Amniotic stem cell (primary cell): ENCODE measurements at regions not wholly inside any gene's neighbourhood (a gene's known extent, or its start where the extent isn't known, plus 50 kb on each side); places are given as distances from the start of the nearest gene placed in this dataset.

Experiments used
- DNase-seq: peaks from one replicate; lab custom pipeline; 2025; lab: John Stamatoyannopoulos, UW

DNA sequence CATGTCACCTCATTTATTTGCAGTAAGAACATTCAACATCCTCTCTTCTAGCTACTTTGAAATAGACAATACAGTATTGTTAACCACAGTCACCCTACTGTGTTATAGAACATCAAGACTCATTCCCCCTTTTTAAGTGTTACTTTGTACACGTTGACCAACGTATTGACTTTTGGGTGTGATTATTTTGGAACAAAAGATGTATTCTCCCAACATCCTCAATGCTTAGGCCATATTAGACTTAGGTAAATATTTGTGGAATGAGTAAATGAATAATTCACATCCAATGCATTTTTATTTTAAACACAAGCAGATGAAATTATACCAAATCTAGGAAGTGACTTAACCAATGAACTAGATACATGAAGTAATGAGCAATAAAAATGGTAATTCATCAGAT, 296.6 kb downstream of the CHRM3 start:
- DNase-seq = no peak

DNA sequence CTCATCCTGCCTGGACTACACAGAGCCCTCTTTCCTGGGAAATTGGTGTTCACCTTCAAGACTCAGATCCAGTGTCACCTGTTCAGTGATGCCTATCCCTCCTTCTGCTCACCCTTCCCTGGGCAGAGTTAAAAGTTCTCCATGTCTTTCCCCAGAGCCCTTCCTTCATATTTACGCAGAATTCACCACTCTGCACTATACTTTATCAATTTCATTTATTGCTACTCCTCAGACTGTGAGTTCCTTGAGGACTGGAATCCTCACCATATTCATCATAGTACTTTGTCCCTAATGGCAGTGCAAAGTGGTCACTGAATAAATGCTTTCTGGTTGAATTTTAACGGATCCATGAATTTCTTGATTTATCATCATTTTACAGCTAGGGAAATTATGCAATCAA, 300.0 kb downstream of the CHRM3 start:
- DNase-seq = no peak

DNA sequence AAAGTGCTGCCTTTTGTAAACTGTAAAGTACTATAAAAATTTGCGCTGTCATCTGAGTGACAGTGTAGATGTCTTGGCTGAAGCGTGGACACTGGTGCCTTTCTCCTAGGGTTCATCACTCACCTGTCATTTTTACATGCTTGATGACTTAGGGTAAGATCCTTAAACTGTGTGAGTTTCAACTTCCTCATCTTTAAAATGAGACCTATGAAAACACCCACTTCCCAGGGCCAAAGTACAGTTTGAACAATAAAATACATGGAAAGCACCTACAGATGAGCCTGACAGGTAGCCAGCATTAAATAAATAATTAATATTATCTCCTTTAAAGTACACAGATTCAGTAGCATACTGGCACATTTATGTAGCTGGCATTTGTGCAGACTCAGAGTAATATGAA, 309.9 kb downstream of the CHRM3 start:
- no peak for DNase-seq

DNA sequence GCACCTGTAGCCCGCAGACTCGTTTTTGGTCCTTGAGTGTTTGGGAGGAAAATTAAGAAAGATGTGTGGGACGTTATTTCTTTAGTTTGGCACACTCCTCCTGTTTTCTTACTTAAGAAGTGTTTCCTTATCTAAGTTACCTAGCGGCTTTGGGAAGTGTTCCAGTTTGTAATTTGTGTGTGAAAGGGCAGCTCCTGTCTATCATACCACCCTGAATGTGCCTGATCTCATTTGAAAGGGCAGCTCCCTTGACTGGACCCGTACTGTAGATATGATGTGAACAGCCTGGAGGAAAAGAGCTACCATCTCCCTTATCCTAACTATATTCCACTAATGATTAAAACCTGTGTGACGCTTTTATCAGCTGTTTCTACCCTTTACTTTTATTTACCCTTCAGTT, 314.3 kb downstream of the CHRM3 start:
- DNase-seq = no peak

DNA sequence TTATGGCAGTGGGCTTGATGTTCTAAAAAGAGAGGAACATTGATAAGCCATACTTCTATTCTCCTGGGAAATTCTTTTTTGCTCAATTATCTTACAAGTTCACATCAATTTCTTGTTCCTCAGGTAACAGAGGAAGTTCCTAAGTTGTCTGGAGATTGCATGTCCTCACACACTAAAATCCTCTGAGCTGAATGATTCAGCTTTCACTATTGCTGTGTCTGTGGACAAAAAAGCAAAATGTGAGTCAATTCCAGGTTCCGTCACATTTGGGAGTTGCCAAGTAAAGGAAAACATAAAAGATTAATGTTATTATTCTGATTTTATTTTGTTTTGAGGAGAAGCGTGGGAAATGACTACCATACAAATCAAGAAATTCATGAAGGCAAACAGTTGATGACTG, 316.7 kb downstream of the CHRM3 start:
- DNase-seq = no peak

DNA sequence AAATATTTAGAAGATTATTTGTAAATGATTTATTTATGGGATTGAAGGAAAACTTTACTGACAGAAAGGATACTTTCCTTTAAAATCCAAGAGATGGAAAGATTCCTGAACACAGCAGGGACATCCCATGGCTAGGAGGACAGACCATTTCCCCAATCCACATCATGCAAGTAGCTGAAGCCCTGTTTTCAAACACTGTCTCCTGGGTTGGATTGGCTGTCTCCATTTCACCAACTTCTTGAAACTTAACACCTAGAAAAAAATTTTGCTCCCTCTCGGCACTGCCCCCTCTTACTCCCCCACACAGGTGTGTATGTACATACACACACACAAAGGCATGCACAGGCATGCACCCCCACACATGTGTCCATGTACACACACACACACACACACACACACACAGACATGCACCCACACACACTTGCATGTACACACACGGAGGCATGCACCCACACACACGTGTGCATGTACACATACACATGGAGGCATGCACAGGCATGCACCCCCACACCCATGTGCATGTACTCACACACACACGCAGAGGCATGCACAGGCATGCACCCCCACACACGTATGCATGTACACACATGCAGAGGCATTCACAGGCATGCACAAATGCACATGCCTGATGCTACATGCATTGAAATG, 320.0 kb downstream of the CHRM3 start:
- DNase-seq = no peak

DNA sequence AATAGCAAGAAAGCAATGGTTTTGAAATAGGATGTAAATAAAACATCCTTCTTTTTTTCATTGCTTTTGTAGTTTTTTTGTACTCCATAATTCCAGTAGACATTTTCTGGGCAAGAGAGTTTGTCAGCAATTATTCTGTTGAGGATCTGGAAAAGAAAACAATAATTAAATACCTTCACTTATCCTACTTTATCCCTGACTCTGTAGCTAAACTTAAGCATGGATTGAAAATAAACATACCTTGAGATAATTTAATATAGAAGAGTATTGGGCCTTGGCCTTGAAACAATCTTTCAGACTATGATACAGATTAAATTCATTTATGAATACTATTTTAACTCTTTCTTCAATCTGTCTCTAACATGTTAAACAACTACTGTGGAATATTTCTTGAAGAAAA, 321.2 kb downstream of the CHRM3 start:
- DNase-seq = no peak

DNA sequence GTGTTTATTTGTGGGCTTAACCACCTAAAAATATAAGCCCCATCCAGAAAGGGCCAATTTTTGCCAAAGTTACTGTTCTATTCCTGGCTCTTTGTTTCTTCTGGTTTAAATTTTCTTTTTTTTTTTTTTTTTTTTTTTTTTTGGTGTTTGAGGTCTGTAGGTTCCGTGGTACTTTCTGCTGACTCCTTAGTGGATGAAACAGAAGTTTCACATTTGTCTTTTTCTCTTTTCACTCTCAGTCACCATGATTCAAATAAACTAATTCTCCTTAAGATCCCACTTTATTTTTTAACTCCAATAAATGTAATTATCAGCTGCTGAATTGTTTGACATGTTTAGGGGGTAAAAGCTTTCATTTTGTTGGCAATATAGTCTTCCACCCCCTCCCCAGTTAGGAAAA, 322.3 kb downstream of the CHRM3 start:
- no peak for DNase-seq

DNA sequence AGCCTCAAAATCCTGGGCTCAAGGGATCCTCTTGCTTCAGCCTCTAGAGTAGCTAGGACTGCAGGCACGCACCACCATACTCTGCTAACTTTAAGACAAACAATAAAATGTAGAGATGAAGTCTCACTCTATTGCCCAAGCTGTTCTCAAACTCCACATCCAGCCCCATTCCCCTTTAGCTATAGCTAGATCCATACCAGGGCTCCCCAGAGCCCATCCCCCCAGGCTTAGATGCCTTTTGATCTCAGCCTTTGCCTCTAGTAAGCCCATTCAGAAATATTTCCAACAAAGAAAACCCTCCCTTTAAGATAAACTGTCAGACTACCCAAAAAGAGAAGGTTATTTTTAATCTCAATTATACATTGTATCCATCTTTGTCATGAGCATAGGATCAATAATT, 325.4 kb downstream of the CHRM3 start:
- no peak for DNase-seq

DNA sequence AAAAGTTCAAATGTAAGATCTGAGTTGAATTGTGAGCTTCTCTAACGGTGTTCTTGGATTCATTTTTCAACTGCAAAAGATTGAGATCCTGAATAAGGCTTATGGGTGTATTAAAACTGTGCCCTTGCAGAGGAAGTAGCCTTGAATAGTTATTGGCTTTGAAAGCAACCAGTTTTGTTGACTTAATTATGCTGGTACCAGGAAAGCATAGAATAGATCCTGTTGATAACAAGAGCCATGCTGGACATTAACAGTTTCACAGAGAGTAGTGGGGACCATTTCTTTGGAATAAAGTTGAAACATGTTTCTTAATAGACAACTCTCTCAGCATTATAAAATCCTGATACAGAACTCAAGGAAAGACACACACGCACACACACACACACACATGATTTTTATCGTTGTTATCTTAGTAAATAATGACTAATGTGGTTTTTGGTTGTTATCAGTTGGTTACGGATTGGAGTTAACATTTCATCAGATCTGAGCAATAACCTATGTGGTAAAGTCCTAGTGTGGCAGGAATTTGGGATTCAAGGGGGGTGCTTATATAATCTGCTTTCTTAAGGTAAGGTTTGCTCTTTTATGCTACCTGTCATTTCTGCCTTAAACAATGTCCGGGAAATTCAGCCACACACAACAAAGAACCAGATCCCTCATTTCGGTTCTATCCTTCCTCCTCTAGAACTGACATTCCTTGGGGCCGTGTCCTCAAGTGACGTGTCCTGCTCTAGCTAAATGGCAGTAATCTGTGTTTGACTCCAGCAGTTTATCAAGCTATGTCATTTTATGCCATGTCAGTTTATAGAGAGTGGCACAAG, 330.9 kb downstream of the CHRM3 start:
- DNase-seq = no peak

DNA sequence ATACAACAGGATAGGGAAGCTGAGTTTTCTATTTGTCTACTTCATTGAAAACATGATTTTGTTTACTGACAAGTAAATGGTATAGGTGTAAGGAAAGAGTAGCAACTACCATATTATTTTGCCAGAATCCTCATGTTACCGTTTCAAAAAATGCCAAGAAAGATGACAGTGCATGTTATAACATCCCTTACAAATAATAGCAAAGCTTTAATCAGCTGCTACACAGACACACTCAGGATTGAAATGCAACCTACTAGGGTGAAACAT, 331.5 kb downstream of the CHRM3 start:
- no peak for DNase-seq

DNA sequence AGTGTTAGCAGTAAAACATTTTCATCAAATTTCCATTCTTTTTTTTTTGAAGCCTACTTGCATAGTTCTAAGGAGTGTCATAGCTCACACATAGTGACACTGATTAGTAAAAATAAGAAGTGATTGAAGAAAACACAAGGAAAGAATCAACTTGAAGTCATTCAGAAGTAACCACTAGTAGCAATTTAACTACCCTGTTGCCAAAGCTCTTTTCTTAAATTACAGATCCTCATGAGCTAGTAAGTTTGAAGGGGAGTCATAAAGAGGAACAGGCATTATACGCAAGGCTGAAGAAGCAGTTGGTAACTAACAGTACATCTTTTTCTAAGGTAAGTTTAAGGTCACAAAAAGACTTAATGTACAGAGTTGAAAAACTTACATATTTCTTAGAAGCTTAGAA, 332.2 kb downstream of the CHRM3 start:
- no peak for DNase-seq

DNA sequence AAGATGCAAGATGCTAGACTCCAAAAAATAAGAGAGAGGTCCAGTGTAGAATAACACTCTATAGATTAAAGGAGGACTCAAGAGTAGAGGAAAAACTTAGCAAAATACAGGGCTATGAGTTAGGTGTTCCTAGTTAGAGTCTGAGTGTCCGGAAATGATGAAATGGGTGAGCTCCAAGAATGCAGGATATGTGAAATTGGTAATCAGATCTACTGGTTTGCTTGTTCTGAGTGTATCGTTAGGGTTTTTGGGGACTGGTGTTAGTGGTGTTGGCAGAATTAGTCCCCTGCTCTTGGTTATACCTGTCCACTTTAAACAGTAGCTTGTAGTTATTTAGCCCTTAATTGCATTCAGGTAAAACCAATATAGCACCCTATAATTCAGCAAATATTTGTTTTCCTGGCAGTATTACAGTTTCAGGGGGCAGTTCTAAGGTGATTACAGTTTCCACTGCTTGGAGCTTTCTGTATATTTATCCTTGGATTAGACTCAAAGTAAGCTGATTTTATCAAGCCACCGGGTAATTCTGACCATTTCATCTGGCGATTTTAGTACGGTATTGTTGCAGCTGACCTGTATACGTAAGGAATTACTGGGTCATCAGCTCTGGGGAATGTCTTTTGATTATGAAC, 332.7 kb downstream of the CHRM3 start:
- DNase-seq = no peak

DNA sequence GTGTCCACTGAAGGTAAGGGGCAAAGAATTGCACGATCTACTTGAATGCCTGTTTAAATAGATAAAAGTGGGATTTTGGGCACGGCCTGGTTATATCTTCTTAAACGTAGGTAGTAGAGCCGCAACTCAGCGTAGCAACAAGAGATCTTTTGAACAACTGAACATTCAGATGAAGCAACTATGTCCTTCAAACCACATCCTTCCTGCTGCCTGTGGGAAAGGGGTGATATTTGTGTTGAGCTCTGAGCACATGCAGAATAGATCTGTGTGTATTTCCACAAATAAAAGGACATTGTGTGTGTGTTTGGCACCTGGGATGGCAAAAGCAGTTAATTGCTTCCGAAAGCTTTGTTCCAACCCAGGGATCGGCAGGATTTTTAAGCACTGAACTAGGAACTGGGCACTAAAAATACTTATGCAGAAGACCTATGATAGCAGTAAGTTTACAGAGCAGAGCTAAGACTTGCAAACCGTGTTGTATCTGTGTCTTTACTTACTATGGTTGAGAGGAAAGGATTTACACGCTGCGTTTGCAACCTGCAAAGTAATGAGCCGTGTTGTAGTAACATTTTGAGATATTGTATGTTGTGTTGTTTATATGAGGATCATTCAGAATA, 333.4 kb downstream of the CHRM3 start:
- no peak for DNase-seq

DNA sequence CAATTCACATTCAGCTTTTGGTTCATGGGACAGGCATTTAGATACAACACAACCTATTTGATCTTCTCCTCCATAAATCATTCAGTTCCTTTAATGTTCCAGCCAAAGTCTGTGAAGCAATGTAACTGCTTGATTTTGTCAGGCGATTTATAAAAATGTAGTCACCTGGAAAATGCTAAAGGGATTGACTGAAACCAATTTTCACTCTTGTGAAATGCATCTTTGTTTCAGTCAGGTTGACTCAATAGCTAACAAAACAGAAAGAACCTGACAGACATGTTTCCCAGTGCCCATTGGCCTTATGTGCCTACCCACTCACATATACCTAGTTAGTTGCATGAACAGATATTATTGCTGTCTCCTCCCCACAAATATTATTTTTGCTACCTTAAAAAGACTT, 335.7 kb downstream of the CHRM3 start:
- DNase-seq = no peak

DNA sequence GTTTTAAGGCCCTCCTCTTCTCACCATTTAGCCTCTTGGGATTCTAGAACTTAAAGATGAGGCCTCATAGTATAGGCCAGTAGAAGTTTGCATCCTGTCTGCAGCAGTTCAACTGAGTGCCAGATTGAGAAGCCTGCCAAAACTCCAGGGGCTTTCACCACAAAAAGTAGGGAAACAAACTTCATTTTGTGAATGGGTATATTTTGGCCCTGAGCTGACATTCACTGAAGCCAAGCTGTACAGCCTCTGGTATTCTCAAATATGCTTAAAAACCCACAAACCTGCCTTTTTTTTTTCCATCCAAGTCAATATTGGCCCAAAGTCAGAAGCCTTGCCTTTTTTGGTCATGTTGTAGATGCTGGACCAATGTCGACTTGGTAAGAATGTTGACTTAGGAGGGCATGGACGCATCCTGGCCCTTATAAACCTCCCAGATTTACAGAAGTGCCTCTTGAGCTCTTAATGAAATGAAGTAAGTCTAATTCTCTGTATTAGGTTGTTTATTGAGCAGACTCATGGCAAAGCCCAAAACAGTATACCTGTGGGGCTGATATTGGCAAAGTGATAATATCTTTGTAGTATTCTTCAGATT, 337.5 kb downstream of the CHRM3 start:
- DNase-seq = no peak

DNA sequence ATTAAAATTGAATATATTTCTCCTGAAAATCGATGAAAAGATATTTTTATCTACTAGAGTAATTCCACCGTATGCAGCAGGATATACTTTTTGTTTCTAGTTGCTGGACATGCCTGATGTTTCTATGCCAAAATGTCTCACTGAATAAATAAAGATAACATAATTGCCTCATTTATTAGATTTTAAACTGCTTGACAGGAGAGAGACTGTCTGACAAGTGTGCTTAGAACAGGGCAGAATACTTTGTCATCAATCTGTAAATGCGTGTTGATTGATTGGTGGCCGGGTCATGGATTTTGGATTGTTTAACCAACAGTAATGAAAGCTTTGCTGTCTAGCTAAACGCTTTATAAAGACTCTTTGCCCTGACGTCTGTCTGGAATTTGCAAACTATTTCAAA, 339.0 kb downstream of the CHRM3 start:
- no peak for DNase-seq

DNA sequence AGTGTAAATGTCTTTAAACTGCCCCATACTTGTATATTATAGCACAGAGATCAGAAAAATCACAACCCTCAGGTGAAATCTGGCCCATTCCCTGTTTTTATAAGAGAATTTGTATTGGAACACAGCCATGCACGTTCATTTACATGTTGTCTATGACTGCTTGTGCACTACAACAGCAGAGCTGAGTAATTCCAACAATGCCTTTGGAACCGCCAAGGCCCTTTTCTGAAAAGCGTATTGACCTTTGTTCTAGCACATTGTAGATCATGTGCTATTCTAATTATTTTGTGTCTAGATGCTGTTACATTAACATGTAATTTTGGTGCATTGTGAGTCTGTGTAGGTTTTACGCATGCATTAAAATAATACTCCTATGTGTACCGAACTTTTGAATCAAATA, 339.6 kb downstream of the CHRM3 start:
- no peak for DNase-seq

DNA sequence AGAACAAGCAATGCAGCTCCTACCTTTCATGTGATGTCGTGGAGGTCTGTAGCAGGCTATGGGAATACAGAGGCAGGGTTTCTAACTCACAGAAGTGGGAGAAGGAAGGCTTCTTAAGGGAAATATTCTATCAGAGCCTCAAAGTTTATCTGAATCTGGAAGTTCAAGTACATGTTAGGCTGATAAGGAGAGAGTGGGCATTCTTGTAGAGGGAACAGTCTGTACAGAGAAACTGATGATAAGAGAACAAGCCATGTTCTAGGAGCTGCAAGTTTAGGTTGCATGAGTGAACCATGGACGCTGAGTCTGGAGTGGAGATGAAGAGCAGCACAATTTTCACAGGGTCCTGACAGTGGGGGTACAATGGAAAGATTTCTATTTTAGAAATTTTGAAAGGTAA, 344.0 kb downstream of the CHRM3 start:
- DNase-seq = no peak

DNA sequence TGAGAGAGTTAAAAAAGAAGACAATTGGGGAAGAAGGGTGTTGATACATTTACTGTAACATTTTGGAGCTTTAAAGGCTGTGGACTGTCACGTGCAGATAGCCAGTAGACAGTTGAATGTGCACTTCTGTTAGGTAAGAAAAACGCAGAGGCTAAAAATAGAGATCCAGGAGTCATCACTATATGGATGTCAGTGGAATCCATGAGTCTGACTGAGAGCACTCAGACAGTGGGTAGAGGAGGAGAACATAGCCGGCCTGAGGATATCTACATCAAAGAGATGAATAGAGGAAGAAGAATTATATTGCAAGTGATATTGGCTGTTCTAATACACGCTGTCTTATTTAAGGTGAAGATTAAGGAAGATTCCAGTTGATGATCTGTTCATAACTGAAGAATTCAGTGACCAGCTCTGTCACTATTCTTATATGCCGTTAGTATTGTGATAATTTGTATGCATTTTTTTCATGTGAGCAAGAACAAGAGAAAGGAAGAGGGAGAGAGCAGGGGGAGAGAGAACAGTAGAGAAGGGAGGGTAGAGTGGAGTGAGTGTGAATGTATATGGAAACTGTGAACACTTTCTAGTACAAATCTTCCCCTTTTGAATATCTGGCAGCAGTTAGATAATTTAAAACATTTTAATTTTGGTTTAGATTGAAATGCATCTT, 344.8 kb downstream of the CHRM3 start:
- DNase-seq = no peak

DNA sequence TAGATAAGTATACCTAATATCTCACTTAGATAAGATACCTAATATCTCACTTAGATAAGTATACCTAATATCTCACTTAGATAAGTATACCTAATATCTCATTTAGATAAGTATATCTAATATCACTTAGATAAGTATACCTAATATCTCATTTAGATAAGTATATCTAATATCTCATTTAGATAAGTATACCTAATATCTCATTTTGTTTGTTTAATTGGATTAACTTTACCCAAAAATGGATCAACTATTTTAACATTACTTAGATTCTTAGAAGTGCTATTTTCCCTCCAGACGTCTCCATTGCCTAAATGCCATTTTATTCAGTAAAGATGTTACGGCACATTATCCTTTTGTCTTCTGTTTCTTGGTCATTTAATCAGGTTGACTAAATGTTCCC, 346.4 kb downstream of the CHRM3 start:
- DNase-seq = no peak

DNA sequence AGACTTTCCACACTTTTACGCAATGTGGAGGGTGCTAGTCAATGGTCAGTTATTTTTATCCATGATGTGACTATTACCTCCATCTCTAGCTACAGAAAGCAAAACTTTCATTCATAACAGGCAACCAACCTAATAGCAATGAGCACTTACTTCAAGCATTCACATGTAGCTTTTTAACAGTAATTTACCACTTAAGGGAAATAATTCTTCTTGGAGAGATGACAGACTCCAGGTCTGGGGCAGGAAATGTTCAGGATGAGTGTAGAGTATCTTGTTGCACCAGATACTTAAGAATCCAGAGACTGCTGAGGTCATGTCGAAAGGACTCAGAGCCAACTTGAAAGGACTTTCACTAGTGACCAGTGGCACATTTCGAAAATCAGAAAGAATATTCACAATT, 347.6 kb downstream of the CHRM3 start:
- no peak for DNase-seq
